Stimulated activated CD4-positive, alpha-beta T cell treated with anti-CD3 and anti-CD28 coated beads, Interleukin-1b, Interleukin-23, amount 100 ng/mL, for 4 hours (primary cell): ENCODE measurements at regions not wholly inside any gene's neighbourhood (a gene's known extent, or its start where the extent isn't known, plus 50 kb on each side); places are given as distances from the start of the nearest gene placed in this dataset.
"Not testable (repeated sequence)": the region's sequence is repeated elsewhere in the genome, so short reads cannot be mapped to it uniquely, and the experiment has no call there.

Experiments used
- DNase-seq, 2 donors: peaks; one replicate each; pipeline ENCODE4 v3.0.0-alpha.2; 2020; ENCODE audit warnings: low read depth in 2 of 2

DNA sequence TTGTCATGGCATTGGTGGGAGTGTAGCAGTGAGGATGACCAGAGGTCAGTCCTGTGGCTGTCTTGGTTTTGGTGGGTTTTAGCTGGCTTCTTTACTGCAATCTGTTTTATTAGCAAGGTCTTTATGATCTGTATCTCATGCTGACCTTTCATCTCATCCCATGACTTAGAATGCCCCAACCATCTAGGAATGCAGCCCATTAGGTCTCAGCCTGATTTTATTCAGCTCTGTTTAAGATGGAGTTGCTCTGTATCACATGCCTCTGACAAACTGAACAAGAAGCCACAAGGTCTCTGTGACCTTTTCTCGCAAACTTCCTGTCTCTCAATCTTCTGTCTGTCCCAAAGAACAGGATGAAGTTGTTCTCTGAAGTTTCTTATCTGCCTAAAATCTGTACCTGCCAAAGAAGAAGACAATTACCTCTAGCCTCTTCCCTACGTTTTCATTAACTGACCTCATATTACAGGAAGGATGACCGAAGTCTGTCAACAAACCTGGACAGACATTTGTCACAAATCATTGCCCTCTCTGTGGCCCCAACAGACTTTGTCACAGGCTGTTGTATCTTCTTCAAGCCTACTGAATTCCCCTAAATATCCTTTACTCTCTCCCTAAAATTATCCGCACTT, 284.2 kb upstream of the SEMA6A start:
- DNase-seq: no peak

DNA sequence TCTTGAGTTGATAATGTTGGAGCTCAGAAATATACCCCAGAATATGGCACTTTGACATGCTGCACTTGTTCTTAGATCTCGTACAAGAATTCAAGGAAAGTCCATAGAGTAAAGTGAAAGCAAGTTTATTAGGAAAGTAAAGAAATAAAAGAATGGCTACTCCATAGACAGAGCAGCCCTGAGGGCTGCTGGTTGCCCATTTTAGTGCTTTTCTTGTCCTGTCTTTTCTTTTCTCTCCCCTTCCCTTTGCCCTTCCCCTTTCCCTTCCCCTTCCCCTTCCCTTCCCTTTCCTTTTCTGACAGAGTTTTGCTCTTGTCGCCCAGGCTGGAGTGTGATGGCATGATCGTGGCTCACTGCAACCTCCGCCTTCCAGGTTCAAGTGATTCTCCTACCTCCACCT, 283.4 kb upstream of the SEMA6A start:
- DNase-seq: not testable (repeated sequence)

DNA sequence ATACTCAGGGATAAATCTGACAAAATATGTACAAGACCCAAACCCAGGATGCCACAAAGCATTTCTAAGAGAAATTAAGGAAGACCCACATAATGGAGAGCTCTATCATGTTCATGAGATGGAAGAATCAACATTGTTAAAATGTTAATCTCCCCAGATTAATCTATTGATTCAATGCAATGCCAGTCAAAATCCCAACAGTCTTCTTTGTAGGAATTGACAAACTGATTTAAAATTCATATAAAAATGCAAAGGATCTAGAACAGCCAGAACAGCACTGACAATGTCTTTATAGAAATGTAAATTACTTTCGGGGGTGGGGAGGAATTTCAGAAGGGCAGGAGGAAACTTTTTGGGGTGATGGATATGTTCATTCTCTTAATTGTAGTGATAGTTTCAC, 281.6 kb upstream of the SEMA6A start:
- DNase-seq: no peak

DNA sequence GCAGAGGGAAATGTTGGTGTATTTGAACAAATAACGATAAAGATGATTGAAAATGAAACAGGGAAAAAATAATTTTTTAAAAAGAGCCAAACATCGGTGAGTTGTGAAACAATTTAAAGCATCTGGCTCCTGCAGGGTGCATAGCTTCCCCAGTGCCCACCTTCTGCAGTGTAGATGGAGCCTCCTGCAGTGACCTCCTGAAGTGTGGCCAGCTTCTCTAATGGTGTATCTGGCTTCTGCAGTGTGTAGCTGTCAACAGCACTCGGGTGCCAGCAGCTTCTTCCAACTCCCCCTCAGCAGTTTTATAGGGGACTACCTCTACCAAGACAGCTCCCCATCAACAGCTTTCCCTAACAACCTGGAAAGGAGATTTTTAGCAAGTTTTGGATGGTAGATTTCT, 279.4 kb upstream of the SEMA6A start:
- DNase-seq: no peak

DNA sequence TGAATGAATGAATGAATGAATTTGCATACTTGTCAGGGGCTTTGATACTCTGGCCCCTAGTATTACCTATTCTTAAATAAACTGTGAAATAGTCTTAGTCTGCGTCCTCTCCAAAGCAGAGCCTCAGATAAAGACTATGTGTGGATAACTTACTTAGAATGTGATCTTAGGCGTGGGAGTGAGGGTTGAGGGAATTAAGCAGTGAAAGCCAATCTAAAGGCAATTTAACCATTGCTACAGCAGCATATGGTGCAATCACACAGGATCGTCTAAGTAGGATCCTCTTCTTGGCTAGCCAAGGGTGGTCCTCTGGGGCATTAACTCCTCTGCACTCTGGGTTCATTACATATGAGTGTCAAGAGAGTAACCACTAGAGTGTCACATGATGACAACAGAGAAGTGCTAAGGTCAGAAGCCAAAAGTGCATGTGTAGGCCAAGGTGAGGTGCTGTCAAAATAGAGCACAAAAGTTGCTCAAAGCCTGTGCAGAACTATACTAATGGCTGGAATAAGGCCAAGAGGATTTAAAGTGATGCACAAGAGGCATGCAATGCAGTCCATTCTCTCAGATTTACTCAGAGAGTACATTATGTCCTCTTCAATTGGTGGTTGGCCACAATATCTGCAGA, 274.4 kb upstream of the SEMA6A start:
- DNase-seq: no peak

DNA sequence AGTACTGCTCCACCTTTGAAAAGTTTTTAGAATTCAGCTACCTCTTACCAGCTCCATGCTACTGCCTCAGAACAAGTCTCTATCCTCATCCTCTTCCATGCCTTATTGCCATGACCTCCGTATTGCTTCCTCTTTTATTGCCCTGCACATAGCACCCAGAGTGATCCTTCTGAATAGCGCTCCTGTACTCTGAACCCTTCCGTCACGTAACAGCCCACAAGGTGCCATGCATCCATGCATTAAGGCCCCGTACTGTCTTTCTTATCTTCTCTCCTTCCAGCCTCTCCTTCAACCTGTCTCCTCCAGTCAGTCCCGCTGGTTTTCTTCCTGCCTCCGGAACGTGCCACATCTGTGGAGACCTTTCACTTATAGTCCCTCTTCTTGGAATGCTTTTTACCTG, 273.3 kb upstream of the SEMA6A start:
- DNase-seq: no peak

DNA sequence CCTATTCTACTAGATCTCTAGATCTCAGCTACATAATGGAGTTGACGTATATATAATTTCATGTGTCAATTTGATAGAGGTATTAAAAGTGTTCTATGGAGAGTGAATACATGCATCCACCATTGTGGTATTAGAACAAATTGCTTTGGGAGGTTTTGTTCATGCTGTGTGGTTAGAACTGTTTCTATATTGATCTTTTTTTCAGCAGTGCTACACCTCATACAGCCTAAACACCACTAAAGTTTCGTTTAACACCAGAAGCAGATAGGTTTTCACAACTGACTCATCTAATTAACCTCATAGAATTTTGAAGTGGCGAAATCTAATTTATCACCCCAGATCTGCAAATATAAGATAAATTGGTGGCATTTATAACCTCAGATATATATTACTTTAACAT, 269.4 kb upstream of the SEMA6A start:
- no peak for DNase-seq

DNA sequence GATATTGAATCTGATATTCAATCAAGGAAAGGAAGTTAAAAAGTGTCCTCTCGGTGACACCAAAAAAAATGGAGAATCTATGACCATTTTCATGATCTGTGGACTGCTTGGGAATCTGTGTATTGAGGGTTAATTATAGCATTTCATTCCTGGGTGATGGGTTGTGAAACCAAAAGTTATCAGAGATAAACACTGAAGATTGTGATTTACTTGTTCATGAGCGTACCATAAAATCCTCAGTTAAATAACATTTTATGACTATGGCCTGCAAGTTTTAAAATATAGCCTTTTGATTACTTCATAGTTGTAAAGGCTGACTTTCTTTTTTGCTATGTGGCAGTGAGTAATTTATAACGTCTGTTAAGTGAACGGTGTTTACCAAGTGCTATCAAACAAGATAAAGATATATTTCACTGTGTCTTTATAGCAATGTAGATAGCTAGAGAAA, 267.9 kb upstream of the SEMA6A start:
- no peak for DNase-seq

DNA sequence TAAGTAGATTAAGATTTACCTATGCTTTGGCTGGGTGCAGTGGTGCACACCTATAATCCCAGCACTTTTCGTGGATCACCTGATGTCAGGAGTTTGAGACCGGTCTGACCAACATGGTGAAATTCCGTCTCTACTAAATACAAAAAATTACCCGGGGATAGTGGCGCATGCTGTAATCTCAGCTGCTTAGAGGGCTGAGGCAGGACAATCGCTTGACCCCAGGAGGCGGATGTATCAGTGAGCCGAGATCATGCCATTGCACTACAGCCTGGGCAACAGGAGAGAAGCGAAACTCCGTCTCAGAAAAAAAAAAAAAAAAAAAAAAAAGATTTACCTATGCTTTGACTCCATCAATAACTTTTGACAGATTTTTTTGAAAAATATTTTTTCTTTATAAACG, 267.1 kb upstream of the SEMA6A start:
- no peak for DNase-seq

DNA sequence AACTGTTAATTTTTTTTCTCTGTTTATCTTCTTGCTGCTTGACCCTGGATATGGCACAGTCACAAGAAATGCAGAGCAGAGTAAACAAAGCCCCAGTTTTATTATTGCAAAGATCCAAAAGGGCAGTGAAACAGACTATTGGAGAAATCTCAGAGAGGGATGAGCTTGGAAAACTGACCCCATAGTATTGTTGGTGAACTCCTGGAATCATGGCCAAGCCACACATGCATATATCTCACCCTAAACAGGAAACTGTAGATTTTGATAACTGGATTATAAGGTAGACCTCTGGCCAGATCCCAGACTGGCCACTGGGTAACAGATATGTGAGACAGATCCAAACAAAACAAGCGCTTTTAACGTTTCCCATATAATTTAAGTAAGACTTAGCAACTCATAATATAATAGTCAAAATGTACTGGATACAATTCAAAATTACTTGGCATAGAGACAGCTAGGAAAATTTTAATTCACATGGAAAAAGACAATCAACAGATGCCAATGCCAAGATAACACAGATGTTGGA, 263.5 kb upstream of the SEMA6A start:
- no peak for DNase-seq

DNA sequence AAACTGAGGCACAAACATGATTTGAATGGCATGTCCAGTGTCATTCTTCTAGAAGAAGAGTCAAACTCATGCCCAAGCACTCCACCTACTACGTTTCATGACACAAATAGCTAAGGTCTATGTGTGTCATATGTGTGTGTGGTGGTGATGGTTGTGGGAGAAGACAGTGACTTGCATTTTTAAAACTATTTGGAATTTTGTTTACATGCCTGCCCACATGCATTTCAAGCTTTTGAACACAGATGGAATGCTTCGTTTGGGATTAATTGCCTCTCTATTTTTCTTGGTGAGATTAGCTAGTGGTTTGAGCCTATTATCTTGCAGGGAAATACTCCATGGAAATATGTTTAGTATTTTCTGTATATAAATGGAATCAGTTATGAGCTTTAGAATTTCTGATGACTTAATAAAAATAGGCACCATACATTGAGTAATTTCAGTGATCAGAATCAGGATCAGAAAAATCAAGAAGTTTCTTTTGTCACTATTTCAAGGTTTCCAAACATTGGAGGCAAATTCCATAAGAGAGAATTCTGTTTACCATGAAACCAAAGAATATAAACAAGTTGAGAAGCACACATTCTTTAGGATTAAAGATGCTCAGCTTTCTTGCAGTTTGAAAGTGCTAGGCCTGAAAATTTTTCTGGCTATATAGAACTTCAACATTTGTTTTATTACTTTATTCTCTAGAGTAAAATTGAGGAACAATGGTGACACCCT, 260.3 kb upstream of the SEMA6A start:
- DNase-seq: no peak

DNA sequence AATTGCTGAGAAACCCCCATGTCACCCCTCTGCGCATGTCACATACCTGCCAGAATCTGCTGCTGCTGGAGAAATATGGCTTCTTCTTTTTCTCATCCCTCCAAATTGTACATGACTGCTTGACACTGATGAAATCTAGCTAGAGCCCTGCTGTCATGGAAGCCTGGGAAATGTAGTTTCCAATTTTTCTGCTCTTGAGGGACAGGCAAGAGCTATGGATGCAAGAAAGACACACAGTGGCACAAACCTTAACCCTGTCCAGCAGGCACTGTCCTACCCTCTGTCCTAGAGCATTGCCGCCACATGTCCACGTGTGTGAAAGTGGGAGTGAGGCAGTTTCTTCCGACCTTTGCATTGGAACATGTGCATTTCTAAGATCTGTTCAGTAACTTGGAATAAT, 255.5 kb upstream of the SEMA6A start:
- DNase-seq: no peak

DNA sequence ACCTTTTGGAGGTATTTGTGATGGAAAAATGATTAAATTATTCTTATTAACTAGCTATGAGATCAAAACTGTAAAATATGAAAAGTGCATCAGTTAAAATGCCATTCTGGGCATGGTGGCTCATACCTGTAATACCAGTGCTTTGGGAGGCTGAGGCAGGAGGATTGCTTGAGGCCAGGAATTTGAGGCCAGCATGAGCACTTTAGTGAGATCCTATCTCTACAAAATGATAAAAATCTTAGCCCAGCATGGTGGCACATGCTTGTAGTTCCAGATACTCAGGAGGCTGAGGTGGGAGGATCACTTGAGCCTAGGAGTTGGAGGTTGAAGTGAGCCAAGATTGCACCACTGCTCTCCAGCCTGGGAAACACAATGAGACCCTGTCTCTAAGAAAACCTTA, 252.5 kb upstream of the SEMA6A start:
- no peak for DNase-seq

DNA sequence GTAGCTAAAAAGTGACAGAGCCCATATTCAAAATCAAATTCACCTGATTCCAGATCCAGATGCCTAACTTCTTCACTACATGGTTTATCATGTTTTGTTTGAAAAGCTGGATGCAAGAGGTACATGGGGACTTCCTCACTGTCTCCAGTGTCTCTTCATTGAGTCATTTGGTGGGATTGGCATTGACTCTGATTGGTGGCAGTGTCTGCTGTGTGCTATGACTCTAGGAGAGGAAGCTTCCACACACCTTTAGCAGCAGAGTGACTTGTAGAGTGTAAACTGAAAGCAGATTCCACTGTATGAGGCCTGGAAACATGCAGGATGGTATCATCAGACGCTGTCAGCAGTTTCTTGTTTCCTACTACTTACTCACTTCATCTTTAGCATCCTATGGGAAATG, 250.9 kb upstream of the SEMA6A start:
- DNase-seq: no peak

DNA sequence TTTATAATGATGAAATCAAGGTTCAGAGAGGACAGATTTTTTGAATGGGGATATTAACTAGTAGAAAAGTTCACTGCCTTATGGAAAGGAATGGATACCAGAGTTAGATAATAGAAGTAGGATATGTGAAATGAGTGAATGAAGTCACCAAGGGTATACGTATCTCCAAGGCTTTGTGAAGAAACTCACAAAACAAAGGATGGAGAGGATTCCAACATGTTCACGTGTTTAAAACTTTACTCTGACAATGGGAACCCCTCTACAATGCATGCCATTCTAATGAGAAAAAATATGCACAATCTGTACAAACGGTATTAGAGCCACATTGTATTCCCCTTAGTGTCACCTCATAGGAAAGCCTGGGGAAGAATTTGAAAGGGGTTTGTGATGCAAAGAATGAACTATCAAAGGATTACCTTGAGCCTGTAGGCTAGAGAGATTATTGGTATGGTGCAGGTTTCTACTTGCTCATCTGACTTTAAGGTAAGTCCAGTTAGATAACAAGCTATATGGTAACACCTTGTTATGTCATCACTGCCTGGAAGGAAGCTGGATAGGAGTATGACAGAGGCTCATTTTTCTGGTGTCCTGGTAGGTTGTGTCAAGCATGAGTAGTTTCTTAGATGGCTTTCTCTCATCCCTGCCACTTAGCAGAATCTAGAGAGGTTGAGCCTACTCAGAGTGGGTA, 250.3 kb upstream of the SEMA6A start:
- DNase-seq: no peak

DNA sequence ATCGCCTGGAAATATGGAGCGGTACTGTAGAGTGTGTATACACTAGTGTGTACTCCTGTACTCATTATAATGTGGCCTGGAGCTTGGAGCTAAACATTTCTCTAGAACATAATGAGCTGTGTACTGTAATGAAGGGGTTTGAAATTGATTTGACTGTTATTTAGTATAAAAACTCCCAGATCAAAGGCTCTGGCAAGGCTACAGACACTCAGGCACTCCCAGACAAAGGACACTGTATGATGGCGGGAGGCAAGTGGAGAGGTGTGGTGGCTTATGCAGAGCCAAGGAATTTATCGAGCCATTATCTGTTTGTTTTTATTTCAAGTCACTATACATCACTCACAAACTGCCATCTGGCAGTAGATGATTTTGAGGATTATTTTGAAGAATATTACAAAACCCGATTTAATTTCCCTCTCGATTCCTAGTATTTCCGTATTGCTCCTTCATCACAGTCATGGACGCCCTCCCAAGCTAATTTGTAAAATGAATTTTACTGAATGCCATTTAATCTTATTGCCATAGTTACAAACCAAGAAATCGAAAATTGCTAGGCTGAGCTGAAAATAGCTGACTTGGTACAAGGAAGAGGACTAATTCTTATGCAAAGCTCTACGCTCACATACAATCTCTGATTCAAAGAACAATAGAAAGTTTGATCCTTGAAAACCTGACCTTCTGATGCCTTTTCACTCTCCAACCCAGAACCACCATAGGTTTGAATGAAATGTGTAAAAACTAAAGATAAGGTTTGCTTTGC, 240.2 kb upstream of the SEMA6A start:
- no peak for DNase-seq

DNA sequence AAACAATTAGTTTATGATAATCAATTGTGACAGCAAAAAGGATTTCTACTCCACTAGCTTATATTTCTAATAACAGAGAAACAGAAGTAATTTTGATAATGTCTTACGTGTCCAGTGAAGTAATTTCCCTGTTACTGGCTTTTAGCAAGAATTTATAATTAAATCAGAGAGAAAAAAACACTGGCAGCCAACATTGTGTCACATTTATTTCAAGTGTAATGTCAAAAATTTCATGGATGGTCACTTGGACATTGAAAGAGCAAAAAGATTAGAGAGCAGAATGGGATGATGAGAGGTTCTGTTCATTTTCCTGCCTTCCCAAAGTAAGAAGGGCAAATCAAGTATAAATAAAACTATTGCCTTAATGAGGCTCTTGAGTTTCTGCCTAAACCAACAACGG, 239.3 kb upstream of the SEMA6A start:
- DNase-seq: no peak

DNA sequence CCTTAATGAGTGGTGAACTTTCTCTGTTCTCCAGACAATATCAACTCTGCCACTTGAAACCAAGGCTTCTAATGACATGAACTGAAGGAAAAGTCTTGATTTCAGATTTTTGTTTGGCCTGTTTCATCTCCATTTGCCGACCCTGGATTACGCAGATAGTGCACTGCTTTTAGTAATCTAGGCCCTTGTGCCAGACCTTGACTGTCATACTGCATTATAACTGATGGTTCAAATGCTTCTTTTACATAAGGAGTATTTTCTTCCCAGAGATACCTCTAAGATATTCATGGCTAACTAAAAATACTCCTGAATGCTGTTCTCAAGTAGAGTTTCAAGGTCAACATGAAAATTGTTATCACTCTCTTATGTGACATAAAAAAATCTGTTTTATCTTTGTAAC, 238.7 kb upstream of the SEMA6A start:
- DNase-seq: no peak

DNA sequence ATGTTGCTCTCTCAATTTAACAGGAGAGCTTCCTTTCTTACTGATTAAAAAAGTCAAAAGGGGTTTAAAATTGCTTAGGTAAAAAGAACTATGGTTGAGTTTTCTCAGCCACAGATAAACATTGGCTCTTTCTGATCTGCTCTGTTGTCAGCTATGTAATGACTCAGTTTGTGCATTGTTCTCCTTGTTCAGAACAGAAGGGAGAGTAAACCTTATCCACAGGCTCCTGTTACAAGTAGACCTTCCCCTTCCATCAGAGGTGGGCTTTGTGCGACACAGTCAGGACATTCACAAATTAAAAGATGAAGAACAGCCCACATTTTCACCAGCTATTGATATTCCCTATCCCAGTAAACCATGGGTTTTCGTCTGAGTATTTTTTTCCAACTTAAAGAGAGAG, 236.3 kb upstream of the SEMA6A start:
- DNase-seq: no peak

DNA sequence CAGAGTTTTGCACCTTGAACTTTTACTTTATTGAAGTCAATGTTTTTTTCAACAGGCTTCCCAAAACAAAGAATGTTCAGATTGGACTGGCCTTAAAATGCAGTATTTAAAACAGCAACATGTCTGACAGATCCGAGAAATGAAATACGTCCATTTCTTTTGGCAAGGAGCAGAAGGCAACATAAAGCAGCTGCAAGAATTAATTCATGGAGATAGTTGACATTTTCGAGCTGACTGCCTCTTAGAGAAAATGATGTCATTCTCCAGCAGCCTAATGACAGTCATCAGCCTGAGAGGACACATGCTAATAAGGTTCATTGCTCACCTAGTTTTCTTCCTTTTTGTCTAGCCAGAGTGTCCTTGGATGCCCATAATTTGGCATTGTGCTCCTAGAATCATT, 232.2 kb upstream of the SEMA6A start:
- DNase-seq: no peak

DNA sequence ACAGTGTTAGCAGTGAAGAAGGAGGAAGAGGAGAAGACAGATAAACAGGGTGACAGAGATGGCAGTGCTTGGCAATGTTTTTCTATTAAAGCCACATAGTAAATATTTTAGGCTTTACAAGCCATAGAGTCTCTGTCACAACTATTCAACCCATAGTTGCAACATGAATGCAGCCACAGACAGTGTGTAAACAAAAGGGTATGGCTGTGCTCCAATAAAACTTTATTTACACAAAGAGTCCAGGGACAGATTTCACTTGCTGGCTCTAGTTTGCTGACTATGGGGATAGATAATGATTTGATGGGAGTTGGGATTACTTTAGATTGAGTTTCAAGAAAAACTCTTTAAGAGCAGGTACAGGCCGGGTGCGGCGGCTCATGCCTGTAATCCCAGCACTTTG, 224.8 kb upstream of the SEMA6A start:
- no peak for DNase-seq

DNA sequence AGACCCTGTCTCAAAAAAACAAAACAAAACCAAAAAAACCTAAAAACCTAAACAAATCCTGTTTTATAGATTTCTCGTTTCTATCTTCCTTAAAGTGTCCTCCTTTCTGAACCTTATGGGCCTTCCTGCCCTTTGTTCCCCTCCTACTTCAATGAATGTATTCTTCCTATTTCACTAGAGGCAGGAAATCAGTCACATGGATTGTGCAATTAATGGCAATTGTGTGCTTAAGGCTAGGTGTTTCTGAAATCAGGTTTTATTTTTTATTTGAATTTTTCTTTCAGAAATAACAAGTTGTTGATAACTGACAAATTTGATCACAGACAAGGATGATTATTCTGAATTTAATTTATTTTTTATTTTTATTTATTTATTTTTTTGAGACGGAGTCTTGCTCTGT, 220.6 kb upstream of the SEMA6A start:
- DNase-seq: no peak
